K562 (cell line): ENCODE measurements at regions not wholly inside any gene's neighbourhood (a gene's known extent, or its start where the extent isn't known, plus 50 kb on each side); places are given as distances from the start of the nearest gene placed in this dataset.

Experiments
- ATAC-seq: fragments of 200-7000 bp; cut with Tn5 transposase; 3 replicates; pipeline ENCODE4 v1.9.1; 2020; ENCODE audit warnings: moderate library complexity
- BruUV-seq: library from RNA; stranded (reverse); fragments of 400-500 nt; replicated peaks from 2 replicates; lab custom pipeline; 2021; lab: Mats Ljungman, UMichigan
- CTCF ChIA-PET: fragments of 300-600 bp; formaldehyde crosslinking; extraction: SDS; loops from one replicate; lab custom pipeline; 2021; ENCODE audit warnings: low intra/inter-chr PET ratio; lab: Yijun Ruan, JAX
- POLR2A ChIA-PET: fragments of 300-600, 350-650 bp; sonication (Branson Sonifier 250); formaldehyde crosslinking; extraction: SDS; loops from one replicate; lab custom pipeline; 2021; ENCODE audit warnings: antibody characterized with exemption, inconsistent platforms; lab: Yijun Ruan, JAX
- DNase-seq, 4 experiments: peaks; one replicate each; pipeline versions ENCODE4 v3.0.0 to v3.0.0-alpha.2; 2011 to 2018; ENCODE audit warnings: low spot score in 3 of 4, mixed read lengths in 3 of 4; ENCODE audit errors: extremely low read depth in 1 of 4
- FAIRE-seq: peaks from 2 replicates; lab custom pipeline; 2011; peaks lifted over from hg19 to GRCh38; lab: Jason Lieb, UNC
- H2AFZ ChIP-seq: 2 replicates; pipeline ENCODE4 v1.6.0; 2011; ENCODE audit warnings: low read depth, low read length, control low read depth, inconsistent platforms
- H3K27ac ChIP-seq: fragments of 200-600 bp; 3 replicates; pipeline ENCODE4 v1.8.0; 2011; ENCODE audit warnings: low read depth, mild to moderate bottlenecking, control low read depth, inconsistent platforms, low read length, moderate library complexity, mixed read lengths; ENCODE audit errors: extremely low read depth
- H3K27me3 ChIP-seq, 2 experiments: fragments of 300-600 bp in 1 of 2; 2 replicates in 1 of 2; 3 replicates in 1 of 2; pipeline versions ENCODE4 v1.6.0 to v1.8.0; 2011; ENCODE audit warnings: inconsistent platforms in 2 of 2, low read length in 2 of 2, mild to moderate bottlenecking in 1 of 2, mixed read lengths in 1 of 2, moderate library complexity in 1 of 2; ENCODE audit not compliant: control insufficient read depth in 2 of 2, insufficient read depth in 2 of 2
- H3K36me3 ChIP-seq: fragments of 300-600 bp; 3 replicates; pipeline ENCODE4 v1.8.0; 2011; ENCODE audit warnings: mild to moderate bottlenecking, low read length, inconsistent platforms; ENCODE audit not compliant: control insufficient read depth, insufficient read depth
- H3K4me1 ChIP-seq, 2 experiments: fragments of 200-600 bp in 1 of 2; replicated peaks in 1 of 2; 2 replicates in 1 of 2; 3 replicates in 1 of 2; pipeline versions ENCODE4 v1.5.1 to v1.8.0; 2011; ENCODE audit warnings: inconsistent platforms in 2 of 2, low read length in 2 of 2, mild to moderate bottlenecking in 1 of 2, mixed read lengths in 1 of 2, moderate library complexity in 1 of 2; ENCODE audit not compliant: control insufficient read depth in 2 of 2, insufficient read depth in 2 of 2
- H3K4me2 ChIP-seq: 2 replicates; pipeline ENCODE4 v1.6.1; 2011; ENCODE audit warnings: low read length, control low read depth, inconsistent platforms, mixed read lengths; ENCODE audit not compliant: insufficient read depth
- H3K4me3 ChIP-seq: fragments of 200-600 bp; sonication (generic), shearing (Covaris generic); 2 replicates; pipeline ENCODE4 v1.5.1; 2016; ENCODE audit warnings: control low read depth, inconsistent platforms
- H3K79me2 ChIP-seq: fragments of 200-600 bp; 3 replicates; pipeline ENCODE4 v1.8.0; 2011; ENCODE audit warnings: low read length, inconsistent platforms; ENCODE audit not compliant: control insufficient read depth, insufficient read depth
- H3K9ac ChIP-seq, 2 experiments: 2 replicates each; pipeline versions ENCODE4 v1.6.0 to v1.6.1; 2011; ENCODE audit warnings: low read depth in 2 of 2, low read length in 2 of 2, control low read depth in 1 of 2, inconsistent platforms in 1 of 2, mild to moderate bottlenecking in 1 of 2, mixed read lengths in 1 of 2; ENCODE audit not compliant: insufficient read depth in 1 of 2
- H3K9me1 ChIP-seq: one replicate; pipeline ENCODE4 v1.6.0; 2011; ENCODE audit warnings: inconsistent platforms, mild to moderate bottlenecking, low read length, moderate library complexity; ENCODE audit not compliant: control insufficient read depth, insufficient read depth
- H3K9me3 ChIP-seq: replicated peaks from 2 replicates; pipeline ENCODE4 v1.5.1; 2011; ENCODE audit warnings: low read depth, low read length, inconsistent platforms; ENCODE audit not compliant: control insufficient read depth, insufficient read depth
- H4K20me1 ChIP-seq: replicated peaks from 2 replicates; pipeline ENCODE4 v1.6.1; 2011; ENCODE audit warnings: low read length, inconsistent platforms, mixed read lengths; ENCODE audit not compliant: control insufficient read depth, insufficient read depth
- HIVEP1 ChIP-seq: fragments of 250-450 bp; sonication (Bioruptor Pico); IDR thresholded peaks from 2 replicates; pipeline ENCODE4 v1.4.0; 2020; ENCODE audit warnings: mild to moderate bottlenecking
- HMG20B ChIP-seq: fragments of 250-450 bp; sonication (Bioruptor Pico); IDR thresholded peaks from 2 replicates; pipeline ENCODE4 v1.5.0; 2021; ENCODE audit warnings: mild to moderate bottlenecking
- ILF3 ChIP-seq: fragments of 450-650 bp; IDR thresholded peaks from 2 replicates; pipeline ENCODE4 v1.6.1; 2018; ENCODE audit warnings: antibody characterized with exemption, mild to moderate bottlenecking, moderate library complexity, borderline replicate concordance
- TAF7 ChIP-seq: fragments of 450-650 bp; IDR thresholded peaks from 2 replicates; pipeline ENCODE4 v1.6.1; 2016; ENCODE audit warnings: missing genetic modification characterization, missing compliant biosample characterization
- WGBS: fragments of 100-300 bp; shearing (Covaris generic); methylation state at CpG from one replicate; pipeline ENCODE4 v1.1.6; 2016; ENCODE audit warnings: low coverage, mixed read lengths; ENCODE audit not compliant: insufficient coverage; ENCODE audit errors: missing lambda C conversion rate; 5-methylcytosine and 5-hydroxymethylcytosine counted together
- in situ Hi-C: fragments of 300-500 bp; cut with MboI; formaldehyde crosslinking; loops from 4 replicates; pipeline ENCODE4 v1.15.0; 2018; ENCODE audit warnings: inconsistent platforms, mixed read lengths
- intact Hi-C: fragments of 100-400 bp; cut with micrococcal nuclease; formaldehyde crosslinking; loops from 2 replicates; pipeline ENCODE4 v1.14.2; 2022
- TF ChIP-seq, protein P1 (sequence below): fragments of 450-650 bp; IDR thresholded peaks from 2 replicates; pipeline ENCODE4 v1.6.1; 2017; ENCODE audit warnings: antibody characterized with exemption
- TF ChIP-seq, protein P2 (sequence below): fragments of 450-650 bp; formaldehyde crosslinking; IDR thresholded peaks from 2 replicates; pipeline ENCODE4 v1.4.0; 2020; ENCODE audit warnings: mild to moderate bottlenecking
- TF ChIP-seq, protein P3 (sequence below): sonication (generic); formaldehyde crosslinking; IDR thresholded peaks from 2 replicates; pipeline ENCODE4 v1.8.0; 2023; ENCODE audit warnings: missing genetic modification reagents, mild to moderate bottlenecking, borderline replicate concordance

DNA sequence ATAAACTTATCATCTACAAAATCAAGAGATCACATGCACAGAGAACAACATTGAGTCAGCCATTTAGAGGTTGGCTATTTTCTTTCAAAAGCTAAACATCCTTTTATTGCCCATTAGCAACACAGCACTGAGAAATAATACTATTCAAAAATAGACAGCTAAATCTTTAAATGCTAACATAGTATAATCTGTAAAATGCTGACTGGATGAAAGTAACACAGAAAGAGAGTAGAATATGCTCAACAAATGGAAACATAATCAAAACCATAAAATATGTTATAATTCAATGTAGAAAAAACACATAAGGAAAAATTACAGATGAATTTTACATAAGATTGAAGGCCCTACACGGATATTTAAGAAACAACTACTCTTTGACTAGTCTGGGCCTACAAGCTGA lies 56.5 kb upstream of the COL3A1 start (continued):
- TF ChIP-seq ILF3, result no peak
- TF ChIP-seq, protein P1, sequence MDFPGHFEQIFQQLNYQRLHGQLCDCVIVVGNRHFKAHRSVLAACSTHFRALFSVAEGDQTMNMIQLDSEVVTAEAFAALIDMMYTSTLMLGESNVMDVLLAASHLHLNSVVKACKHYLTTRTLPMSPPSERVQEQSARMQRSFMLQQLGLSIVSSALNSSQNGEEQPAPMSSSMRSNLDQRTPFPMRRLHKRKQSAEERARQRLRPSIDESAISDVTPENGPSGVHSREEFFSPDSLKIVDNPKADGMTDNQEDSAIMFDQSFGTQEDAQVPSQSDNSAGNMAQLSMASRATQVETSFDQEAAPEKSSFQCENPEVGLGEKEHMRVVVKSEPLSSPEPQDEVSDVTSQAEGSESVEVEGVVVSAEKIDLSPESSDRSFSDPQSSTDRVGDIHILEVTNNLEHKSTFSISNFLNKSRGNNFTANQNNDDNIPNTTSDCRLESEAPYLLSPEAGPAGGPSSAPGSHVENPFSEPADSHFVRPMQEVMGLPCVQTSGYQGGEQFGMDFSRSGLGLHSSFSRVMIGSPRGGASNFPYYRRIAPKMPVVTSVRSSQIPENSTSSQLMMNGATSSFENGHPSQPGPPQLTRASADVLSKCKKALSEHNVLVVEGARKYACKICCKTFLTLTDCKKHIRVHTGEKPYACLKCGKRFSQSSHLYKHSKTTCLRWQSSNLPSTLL, result no peak

DNA sequence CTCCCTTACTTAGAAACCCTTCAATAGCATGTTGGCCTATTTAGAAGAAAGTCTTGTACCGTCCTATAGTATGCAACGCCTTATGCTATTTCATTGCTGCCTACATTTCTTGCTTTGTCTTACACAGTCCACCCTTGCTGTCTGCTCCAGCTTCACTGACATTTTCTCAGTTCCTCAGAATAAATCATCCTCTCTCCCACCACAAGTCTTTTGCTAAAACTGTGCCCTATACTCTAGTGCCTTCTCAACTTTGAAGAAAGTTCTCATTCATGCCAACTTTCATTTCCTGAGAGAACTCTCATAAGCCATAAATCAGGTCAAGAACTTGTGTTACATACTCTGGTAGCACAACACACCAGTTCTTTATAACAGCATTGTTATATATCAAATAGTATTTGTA lies 54.3 kb upstream of the COL3A1 start:
- in situ Hi-C loops, result no loop called here
- no peaks in the 10 kb centered on the region for H3K27me3 ChIP-seq
- TF ChIP-seq, protein P2, sequence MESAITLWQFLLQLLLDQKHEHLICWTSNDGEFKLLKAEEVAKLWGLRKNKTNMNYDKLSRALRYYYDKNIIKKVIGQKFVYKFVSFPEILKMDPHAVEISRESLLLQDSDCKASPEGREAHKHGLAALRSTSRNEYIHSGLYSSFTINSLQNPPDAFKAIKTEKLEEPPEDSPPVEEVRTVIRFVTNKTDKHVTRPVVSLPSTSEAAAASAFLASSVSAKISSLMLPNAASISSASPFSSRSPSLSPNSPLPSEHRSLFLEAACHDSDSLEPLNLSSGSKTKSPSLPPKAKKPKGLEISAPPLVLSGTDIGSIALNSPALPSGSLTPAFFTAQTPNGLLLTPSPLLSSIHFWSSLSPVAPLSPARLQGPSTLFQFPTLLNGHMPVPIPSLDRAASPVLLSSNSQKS (CRISPR knock-in tag), result no peak
- TF ChIP-seq HMG20B (CRISPR knock-in tag), result no peak
- TF ChIP-seq HIVEP1 (CRISPR knock-in tag), result no peak
- no peak for TF ChIP-seq TAF7 (tag)
- TF ChIP-seq, protein P3, sequence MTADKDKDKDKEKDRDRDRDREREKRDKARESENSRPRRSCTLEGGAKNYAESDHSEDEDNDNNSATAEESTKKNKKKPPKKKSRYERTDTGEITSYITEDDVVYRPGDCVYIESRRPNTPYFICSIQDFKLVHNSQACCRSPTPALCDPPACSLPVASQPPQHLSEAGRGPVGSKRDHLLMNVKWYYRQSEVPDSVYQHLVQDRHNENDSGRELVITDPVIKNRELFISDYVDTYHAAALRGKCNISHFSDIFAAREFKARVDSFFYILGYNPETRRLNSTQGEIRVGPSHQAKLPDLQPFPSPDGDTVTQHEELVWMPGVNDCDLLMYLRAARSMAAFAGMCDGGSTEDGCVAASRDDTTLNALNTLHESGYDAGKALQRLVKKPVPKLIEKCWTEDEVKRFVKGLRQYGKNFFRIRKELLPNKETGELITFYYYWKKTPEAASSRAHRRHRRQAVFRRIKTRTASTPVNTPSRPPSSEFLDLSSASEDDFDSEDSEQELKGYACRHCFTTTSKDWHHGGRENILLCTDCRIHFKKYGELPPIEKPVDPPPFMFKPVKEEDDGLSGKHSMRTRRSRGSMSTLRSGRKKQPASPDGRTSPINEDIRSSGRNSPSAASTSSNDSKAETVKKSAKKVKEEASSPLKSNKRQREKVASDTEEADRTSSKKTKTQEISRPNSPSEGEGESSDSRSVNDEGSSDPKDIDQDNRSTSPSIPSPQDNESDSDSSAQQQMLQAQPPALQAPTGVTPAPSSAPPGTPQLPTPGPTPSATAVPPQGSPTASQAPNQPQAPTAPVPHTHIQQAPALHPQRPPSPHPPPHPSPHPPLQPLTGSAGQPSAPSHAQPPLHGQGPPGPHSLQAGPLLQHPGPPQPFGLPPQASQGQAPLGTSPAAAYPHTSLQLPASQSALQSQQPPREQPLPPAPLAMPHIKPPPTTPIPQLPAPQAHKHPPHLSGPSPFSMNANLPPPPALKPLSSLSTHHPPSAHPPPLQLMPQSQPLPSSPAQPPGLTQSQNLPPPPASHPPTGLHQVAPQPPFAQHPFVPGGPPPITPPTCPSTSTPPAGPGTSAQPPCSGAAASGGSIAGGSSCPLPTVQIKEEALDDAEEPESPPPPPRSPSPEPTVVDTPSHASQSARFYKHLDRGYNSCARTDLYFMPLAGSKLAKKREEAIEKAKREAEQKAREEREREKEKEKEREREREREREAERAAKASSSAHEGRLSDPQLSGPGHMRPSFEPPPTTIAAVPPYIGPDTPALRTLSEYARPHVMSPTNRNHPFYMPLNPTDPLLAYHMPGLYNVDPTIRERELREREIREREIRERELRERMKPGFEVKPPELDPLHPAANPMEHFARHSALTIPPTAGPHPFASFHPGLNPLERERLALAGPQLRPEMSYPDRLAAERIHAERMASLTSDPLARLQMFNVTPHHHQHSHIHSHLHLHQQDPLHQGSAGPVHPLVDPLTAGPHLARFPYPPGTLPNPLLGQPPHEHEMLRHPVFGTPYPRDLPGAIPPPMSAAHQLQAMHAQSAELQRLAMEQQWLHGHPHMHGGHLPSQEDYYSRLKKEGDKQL (CRISPR knock-in tag), result no peak

More for the DNA sequence above, 54.3 kb upstream of the COL3A1 start:
- no peaks in the 10 kb centered on the region for H3K9me3 ChIP-seq
- BruUV-seq, result no TSS peak
- no peak overlapping the region for H3K27ac ChIP-seq
- H3K79me2 ChIP-seq, result no peaks in the 10 kb centered on the region
- no peaks in the 10 kb centered on the region for H3K4me1 ChIP-seq
- H3K4me3 ChIP-seq, result no peak overlapping the region
- intact Hi-C loops, result no loop called here
- FAIRE-seq (no peak), DNase-seq (no peak), ATAC-seq (no peak)
- no peak overlapping the region for H2AFZ ChIP-seq
- H3K9me1 ChIP-seq, result no peaks in the 10 kb centered on the region
- H4K20me1 ChIP-seq, result no peaks in the 10 kb centered on the region
- POLR2A ChIA-PET, result no interaction called here
- 0% methylated on average over 2 of the region's 2 CpGs for WGBS
- CTCF ChIA-PET, result no interaction called here
- no peak overlapping the region for H3K4me2 ChIP-seq
- no peak overlapping the region for H3K9ac ChIP-seq
- no peaks in the 10 kb centered on the region for H3K36me3 ChIP-seq
